Tibial artery (tissue), 4 donors: ENCODE measurements at regions not wholly inside any gene's neighbourhood (a gene's known extent, or its start where the extent isn't known, plus 50 kb on each side); places are given as distances from the start of the nearest gene placed in this dataset.

Experiments used
- DNase-seq, 2 donors: peaks; one replicate each; pipeline ENCODE4 v3.0.0-alpha.2; 2019
- H3K27ac ChIP-seq, 2 donors: fragments of 200-600 bp; sonication (generic) in 1 of 2; 1 replicate in 1 of 2; 2 replicates in 1 of 2; pipeline ENCODE4 v1.5.1; 2018 to 2019; ENCODE audit warnings: mild to moderate bottlenecking in 1 of 2
- H3K27me3 ChIP-seq, 2 donors: fragments of 200-600 bp; sonication (generic) in 1 of 2; one replicate each; pipeline versions ENCODE4 v1.5.1 to v1.6.0; 2016 to 2019
- H3K36me3 ChIP-seq, 3 donors: fragments of 200-600 bp; sonication (generic) in 2 of 3; one replicate each; pipeline ENCODE4 v1.5.1; 2016 to 2019; ENCODE audit warnings: mild to moderate bottlenecking in 2 of 3
- H3K4me1 ChIP-seq, 4 donors: fragments of 200-600 bp; sonication (generic) in 2 of 4; 1 replicate in 3 of 4; 2 replicates in 1 of 4; pipeline ENCODE4 v1.5.1; 2016 to 2019
- H3K4me3 ChIP-seq, 2 donors: fragments of 200-600 bp; sonication (generic) in 1 of 2; 1 replicate in 1 of 2; 2 replicates in 1 of 2; pipeline ENCODE4 v1.5.1; 2018 to 2019; ENCODE audit warnings: mild to moderate bottlenecking in 2 of 2
- H3K9me3 ChIP-seq, 3 donors: fragments of 200-600 bp; sonication (generic) in 1 of 3; one replicate each; pipeline ENCODE4 v1.5.1; 2016 to 2019
- intact Hi-C: fragments of 100-400 bp; cut with DNase I; formaldehyde crosslinking; loops from one replicate; pipeline ENCODE4 v1.15.0; 2023; ENCODE audit warnings: low total_unique reads
- TF ChIP-seq, protein P1 (sequence below), 2 experiments: fragments of 200-600 bp in 1 of 2; fragments of 450-650 bp in 1 of 2; IDR thresholded peaks; one replicate each; pipeline ENCODE4 v1.5.1; 2017 to 2019; ENCODE audit warnings: antibody characterized with exemption in 2 of 2, mild to moderate bottlenecking in 1 of 2, moderate library complexity in 1 of 2

DNA sequence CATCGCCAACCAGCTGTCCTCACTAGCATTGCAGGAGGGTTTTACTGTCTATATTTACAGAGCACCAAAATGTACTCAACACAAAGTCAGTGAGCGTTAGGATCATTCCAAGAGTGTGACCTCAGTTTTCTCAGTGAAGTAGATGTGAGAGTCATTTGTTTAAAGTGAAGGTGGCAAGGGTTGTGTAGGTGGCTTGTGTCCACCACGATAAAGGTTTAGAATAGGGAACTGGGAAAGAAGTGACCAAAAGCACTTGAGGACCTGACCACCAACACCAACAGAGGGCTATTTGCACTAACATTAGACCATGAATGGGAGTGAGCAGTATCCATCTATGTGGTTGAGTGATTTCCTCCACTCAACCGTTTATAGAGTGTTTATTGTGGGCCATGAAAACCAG is 152.5 kb upstream of the POU2AF2 start:
- intact Hi-C loops, result loop anchor here (2.0 kb wide), 1 partner anchor 42 kb away; no protein-coding TSS in a partner anchor
- Histone ChIP-seq H3K4me1 (no peaks in the 10 kb centered on the region), H3K9me3 (no peaks in the 10 kb centered on the region)

GRCh38 chr11:111091321-111091938 is 154.1 kb upstream of the POU2AF2 start:
- DNase-seq, result no peak
- Histone ChIP-seq H3K27ac (no peak overlapping the region), H3K9me3 (no peaks in the 10 kb centered on the region), H3K36me3 (no peaks in the 10 kb centered on the region), H3K27me3 (no peaks in the 10 kb centered on the region), H3K4me1 (no peaks in the 10 kb centered on the region), H3K4me3 (no peak overlapping the region)
- TF ChIP-seq, protein P1, sequence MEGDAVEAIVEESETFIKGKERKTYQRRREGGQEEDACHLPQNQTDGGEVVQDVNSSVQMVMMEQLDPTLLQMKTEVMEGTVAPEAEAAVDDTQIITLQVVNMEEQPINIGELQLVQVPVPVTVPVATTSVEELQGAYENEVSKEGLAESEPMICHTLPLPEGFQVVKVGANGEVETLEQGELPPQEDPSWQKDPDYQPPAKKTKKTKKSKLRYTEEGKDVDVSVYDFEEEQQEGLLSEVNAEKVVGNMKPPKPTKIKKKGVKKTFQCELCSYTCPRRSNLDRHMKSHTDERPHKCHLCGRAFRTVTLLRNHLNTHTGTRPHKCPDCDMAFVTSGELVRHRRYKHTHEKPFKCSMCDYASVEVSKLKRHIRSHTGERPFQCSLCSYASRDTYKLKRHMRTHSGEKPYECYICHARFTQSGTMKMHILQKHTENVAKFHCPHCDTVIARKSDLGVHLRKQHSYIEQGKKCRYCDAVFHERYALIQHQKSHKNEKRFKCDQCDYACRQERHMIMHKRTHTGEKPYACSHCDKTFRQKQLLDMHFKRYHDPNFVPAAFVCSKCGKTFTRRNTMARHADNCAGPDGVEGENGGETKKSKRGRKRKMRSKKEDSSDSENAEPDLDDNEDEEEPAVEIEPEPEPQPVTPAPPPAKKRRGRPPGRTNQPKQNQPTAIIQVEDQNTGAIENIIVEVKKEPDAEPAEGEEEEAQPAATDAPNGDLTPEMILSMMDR (IDR thresholded peaks at IDR 0.05), result no peak
- intact Hi-C loops, result no loop called here

More for the DNA sequence above, 152.5 kb upstream of the POU2AF2 start:
- no peak for DNase-seq
- H3K4me3 ChIP-seq, result no peak overlapping the region
- H3K36me3 ChIP-seq, result no peaks in the 10 kb centered on the region
- H3K27ac ChIP-seq, result no peak overlapping the region
- TF ChIP-seq, protein P1 (IDR thresholded peaks at IDR 0.05), result no peak
- H3K27me3 ChIP-seq, result no peaks in the 10 kb centered on the region

GRCh38 chr11:111089759-111090158 is 155.8 kb upstream of the POU2AF2 start:
- TF ChIP-seq, protein P1 (IDR thresholded peaks at IDR 0.05), result no peak
- Histone ChIP-seq H3K9me3 (no peaks in the 10 kb centered on the region), H3K27me3 (no peaks in the 10 kb centered on the region), H3K27ac (no peak overlapping the region), H3K4me1 (no peaks in the 10 kb centered on the region), H3K36me3 (no peaks in the 10 kb centered on the region), H3K4me3 (no peak overlapping the region)
- DNase-seq, result no peak
- intact Hi-C loops, result no loop called here

- TF ChIP-seq, protein P1 (IDR thresholded peaks at IDR 0.05), result no peak
- Histone ChIP-seq H3K27ac (no peak overlapping the region), H3K36me3 (no peaks in the 10 kb centered on the region), H3K4me3 (no peak overlapping the region), H3K27me3 (no peaks in the 10 kb centered on the region), H3K9me3 (no peaks in the 10 kb centered on the region), H3K4me1 (no peaks in the 10 kb centered on the region)
- no peak for DNase-seq
- intact Hi-C loops, result no loop called here
Observed at GRCh38 chr11:111088847-111089355, 156.6 kb upstream of the POU2AF2 start.

GRCh38 chr11:111086058-111086457 is 159.5 kb upstream of the POU2AF2 start:
- H3K4me1 ChIP-seq, result no peaks in the 10 kb centered on the region
- no peaks in the 10 kb centered on the region for H3K36me3 ChIP-seq
- H3K27ac ChIP-seq, result no peak overlapping the region
- H3K27me3 ChIP-seq, result no peaks in the 10 kb centered on the region
- intact Hi-C loops, result no loop called here
- TF ChIP-seq, protein P1 (IDR thresholded peaks at IDR 0.05), result no peak
- DNase-seq, result no peak
- H3K4me3 ChIP-seq, result no peak overlapping the region
- no peaks in the 10 kb centered on the region for H3K9me3 ChIP-seq
